Ascending aorta (tissue), 2 donors: ENCODE measurements at regions not wholly inside any gene's neighbourhood (a gene's known extent, or its start where the extent isn't known, plus 50 kb on each side); places are given as distances from the start of the nearest gene placed in this dataset.

ENCODE experiments used
- DNase-seq, 2 donors: peaks; one replicate each; pipeline ENCODE4 v3.0.0-alpha.2; 2019; ENCODE audit warnings: low spot score in 2 of 2
- H3K27ac ChIP-seq, 2 donors: fragments of 200-600 bp; sonication (generic); one replicate each; pipeline ENCODE4 v1.5.1; 2016 to 2017; ENCODE audit warnings: mild to moderate bottlenecking in 1 of 2
- H3K27me3 ChIP-seq: fragments of 200-600 bp; sonication (generic); one replicate; pipeline ENCODE4 v1.5.1; 2017
- H3K36me3 ChIP-seq, 2 donors: fragments of 200-600 bp; sonication (generic); one replicate each; pipeline ENCODE4 v1.5.1; 2016
- H3K4me1 ChIP-seq, 2 donors: fragments of 200-600 bp; sonication (generic); one replicate each; pipeline ENCODE4 v1.5.1; 2016 to 2017; ENCODE audit warnings: mild to moderate bottlenecking in 1 of 2
- H3K4me3 ChIP-seq, 2 donors: fragments of 200-600 bp; sonication (generic); one replicate each; pipeline ENCODE4 v1.5.1; 2016 to 2017; ENCODE audit warnings: mild to moderate bottlenecking in 1 of 2
- H3K9me3 ChIP-seq, 2 donors: fragments of 200-600 bp; sonication (generic); one replicate each; pipeline ENCODE4 v1.5.1; 2016
- CTCF ChIP-seq, 3 experiments: fragments of 200-600 bp in 2 of 3; fragments of 450-650 bp in 1 of 3; sonication (generic) in 2 of 3; IDR thresholded peaks; one replicate each; pipeline ENCODE4 v1.5.1; 2016 to 2019; ENCODE audit warnings: antibody characterized with exemption in 3 of 3, mild to moderate bottlenecking in 1 of 3, moderate library complexity in 1 of 3
- intact Hi-C: fragments of 100-400 bp; cut with DNase I; formaldehyde crosslinking; loops from one replicate; pipeline ENCODE4 v1.15.1; 2023

- Histone ChIP-seq H3K4me1 (no peaks in the 10 kb centered on the region), H3K4me3 (no peak overlapping the region), H3K27me3 (no peaks in the 10 kb centered on the region), H3K9me3 (no peaks in the 10 kb centered on the region), H3K36me3 (no peaks in the 10 kb centered on the region), H3K27ac (no peak overlapping the region)
- TF ChIP-seq CTCF (IDR thresholded peaks at IDR 0.05) = no peak
- intact Hi-C loops = no loop called here
- no peak for DNase-seq
These were observed 307.9 kb upstream of the G2E3 start for GRCh38 chr14:30251017-30251416.

- no peak overlapping the region for H3K27ac ChIP-seq
- no peak for TF ChIP-seq CTCF (IDR thresholded peaks at IDR 0.05)
- intact Hi-C loops = no loop called here
- no peaks in the 10 kb centered on the region for H3K4me1 ChIP-seq
- no peaks in the 10 kb centered on the region for H3K36me3 ChIP-seq
- H3K9me3 ChIP-seq = no peaks in the 10 kb centered on the region
- H3K4me3 ChIP-seq = no peak overlapping the region
- H3K27me3 ChIP-seq = no peaks in the 10 kb centered on the region
- no peak for DNase-seq
These were observed 307.3 kb upstream of the G2E3 start for GRCh38 chr14:30251557-30252100.

GRCh38 chr14:30252151-30252550 is 306.8 kb upstream of the G2E3 start:
- H3K27ac ChIP-seq = no peak overlapping the region
- intact Hi-C loops = no loop called here
- DNase-seq = no peak
- H3K4me3 ChIP-seq = no peak overlapping the region
- H3K36me3 ChIP-seq = no peaks in the 10 kb centered on the region
- H3K4me1 ChIP-seq = no peaks in the 10 kb centered on the region
- no peaks in the 10 kb centered on the region for H3K9me3 ChIP-seq
- TF ChIP-seq CTCF (IDR thresholded peaks at IDR 0.05) = no peak
- H3K27me3 ChIP-seq = no peaks in the 10 kb centered on the region

- Histone ChIP-seq H3K9me3 (no peaks in the 10 kb centered on the region), H3K4me1 (no peaks in the 10 kb centered on the region), H3K4me3 (no peak overlapping the region), H3K27me3 (no peaks in the 10 kb centered on the region), H3K36me3 (no peaks in the 10 kb centered on the region), H3K27ac (no peak overlapping the region)
- TF ChIP-seq CTCF (IDR thresholded peaks at IDR 0.05) = no peak
- intact Hi-C loops = no loop called here
- DNase-seq = no peak
These were observed 305.9 kb upstream of the G2E3 start for GRCh38 chr14:30252783-30253674.

- Histone ChIP-seq H3K27me3 (no peaks in the 10 kb centered on the region), H3K36me3 (no peaks in the 10 kb centered on the region), H3K9me3 (no peaks in the 10 kb centered on the region), H3K4me1 (no peaks in the 10 kb centered on the region), H3K4me3 (no peak overlapping the region), H3K27ac (no peak overlapping the region)
- intact Hi-C loops = no loop called here
- no peak for DNase-seq
- TF ChIP-seq CTCF (IDR thresholded peaks at IDR 0.05) = no peak
These were observed 302.3 kb upstream of the G2E3 start for GRCh38 chr14:30256627-30257026.
